ENCODE measurements at regions not wholly inside any gene's neighbourhood (a gene's known extent, or its start where the extent isn't known, plus 50 kb on each side); places are given as distances from the start of the nearest gene placed in this dataset.

DNA sequence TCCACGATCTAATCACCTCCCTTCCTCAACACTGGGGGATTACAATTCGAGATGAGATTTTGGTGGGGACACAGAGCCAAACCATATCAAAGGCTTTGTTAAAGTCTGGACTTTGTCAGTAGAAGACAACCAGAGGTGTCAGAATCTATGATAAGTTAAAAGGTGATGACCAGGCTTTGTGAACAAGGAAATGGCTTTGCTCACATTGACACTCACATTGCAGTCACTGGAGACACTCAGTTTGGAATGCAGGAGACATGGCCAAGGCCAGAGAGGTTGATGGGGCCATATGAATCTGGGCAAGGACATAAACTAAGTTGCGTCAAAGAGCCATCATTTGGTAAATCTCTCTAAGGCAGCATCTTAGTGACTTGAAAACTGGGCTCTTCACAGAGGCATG is 678.2 kb upstream of the FSHR start:
- intact Hi-C loops (cut with DNase I; ENCODE audit: low total_unique reads), result no loop called here
- no peak for TF ChIP-seq POLR2AphosphoS5 (IDR thresholded peaks at IDR 0.05)
- no peaks in the 10 kb centered on the region for H3K27me3 ChIP-seq
- H3K36me3 ChIP-seq, result no peaks in the 10 kb centered on the region
- no peak overlapping the region for H3K4me3 ChIP-seq
- H3K4me1 ChIP-seq, result no peaks in the 10 kb centered on the region
- no peaks in the 10 kb centered on the region for H3K9me3 ChIP-seq
- no peak for DNase-seq (ENCODE audit: low spot score in 2 of 2)
- H3K27ac ChIP-seq, result no peak overlapping the region

DNA sequence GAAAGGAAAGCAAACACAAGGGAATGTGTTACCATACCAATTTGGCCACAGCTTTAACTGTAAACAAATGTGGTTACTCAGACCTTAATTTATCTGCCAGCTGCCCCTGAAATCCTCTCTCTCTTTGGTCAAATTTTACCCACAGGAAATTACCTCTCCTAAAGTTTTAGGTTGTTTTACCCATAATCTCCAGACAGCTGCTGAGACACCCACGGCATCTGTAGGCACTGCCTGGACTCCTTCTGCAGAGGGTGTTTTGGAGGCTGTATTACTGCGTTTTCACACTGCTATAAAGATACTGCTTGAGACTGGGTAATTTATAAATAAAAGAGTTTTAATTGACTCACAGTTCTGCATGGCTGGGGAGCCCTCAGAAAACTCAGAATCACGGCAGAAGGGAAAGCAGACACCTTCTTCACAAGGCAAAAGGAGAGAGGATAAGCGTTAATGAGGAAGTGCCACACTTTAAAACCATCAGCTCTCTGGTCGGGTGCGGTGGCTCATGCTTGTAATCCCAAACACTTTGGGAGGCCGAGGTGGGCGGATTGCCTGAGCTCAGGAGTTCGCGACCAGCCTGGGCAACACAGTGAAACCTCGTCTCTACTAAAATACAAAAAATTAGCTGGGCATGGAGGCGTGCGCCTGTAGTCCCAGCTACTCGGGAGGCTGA is 677.5 kb upstream of the FSHR start:
- H3K27ac ChIP-seq, result peak overlapping the region in 1 of 2 donors; percentile 12
- no peak for DNase-seq (ENCODE audit: low spot score in 2 of 2)
- no peaks in the 10 kb centered on the region for H3K36me3 ChIP-seq
- no peak overlapping the region for H3K4me3 ChIP-seq
- intact Hi-C loops (cut with DNase I; ENCODE audit: low total_unique reads), result no loop called here
- H3K4me1 ChIP-seq, result no peaks in the 10 kb centered on the region
- TF ChIP-seq POLR2A (IDR thresholded peaks at IDR 0.05), result no peak
- no peaks in the 10 kb centered on the region for H3K9me3 ChIP-seq
- no peaks in the 10 kb centered on the region for H3K27me3 ChIP-seq

DNA sequence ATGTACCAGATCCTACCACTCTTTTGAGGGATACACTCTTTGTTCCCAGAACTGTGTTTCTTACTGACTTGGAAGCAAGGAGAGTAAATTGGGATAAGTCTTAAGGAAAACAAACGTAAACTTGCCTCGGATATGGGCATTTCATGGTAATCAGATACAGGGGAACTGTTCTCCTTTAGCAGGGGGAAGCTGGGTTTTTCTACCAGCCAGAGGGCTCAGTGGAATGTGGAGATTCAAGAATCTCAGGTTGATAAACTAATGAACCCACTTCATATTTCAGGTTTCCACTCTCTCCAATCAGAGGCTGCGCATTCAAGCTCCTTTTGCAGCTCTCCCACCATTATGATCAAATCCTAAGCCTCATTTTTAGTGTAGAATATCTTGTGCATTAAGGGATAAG is 676.5 kb upstream of the FSHR start:
- H3K27me3 ChIP-seq, result no peaks in the 10 kb centered on the region
- no peaks in the 10 kb centered on the region for H3K9me3 ChIP-seq
- H3K4me1 ChIP-seq, result no peaks in the 10 kb centered on the region
- H3K27ac ChIP-seq, result no peak overlapping the region
- no peak overlapping the region for H3K4me3 ChIP-seq
- no peak for DNase-seq (ENCODE audit: low spot score in 2 of 2)
- H3K36me3 ChIP-seq, result no peaks in the 10 kb centered on the region
- TF ChIP-seq, protein P1, sequence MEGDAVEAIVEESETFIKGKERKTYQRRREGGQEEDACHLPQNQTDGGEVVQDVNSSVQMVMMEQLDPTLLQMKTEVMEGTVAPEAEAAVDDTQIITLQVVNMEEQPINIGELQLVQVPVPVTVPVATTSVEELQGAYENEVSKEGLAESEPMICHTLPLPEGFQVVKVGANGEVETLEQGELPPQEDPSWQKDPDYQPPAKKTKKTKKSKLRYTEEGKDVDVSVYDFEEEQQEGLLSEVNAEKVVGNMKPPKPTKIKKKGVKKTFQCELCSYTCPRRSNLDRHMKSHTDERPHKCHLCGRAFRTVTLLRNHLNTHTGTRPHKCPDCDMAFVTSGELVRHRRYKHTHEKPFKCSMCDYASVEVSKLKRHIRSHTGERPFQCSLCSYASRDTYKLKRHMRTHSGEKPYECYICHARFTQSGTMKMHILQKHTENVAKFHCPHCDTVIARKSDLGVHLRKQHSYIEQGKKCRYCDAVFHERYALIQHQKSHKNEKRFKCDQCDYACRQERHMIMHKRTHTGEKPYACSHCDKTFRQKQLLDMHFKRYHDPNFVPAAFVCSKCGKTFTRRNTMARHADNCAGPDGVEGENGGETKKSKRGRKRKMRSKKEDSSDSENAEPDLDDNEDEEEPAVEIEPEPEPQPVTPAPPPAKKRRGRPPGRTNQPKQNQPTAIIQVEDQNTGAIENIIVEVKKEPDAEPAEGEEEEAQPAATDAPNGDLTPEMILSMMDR (IDR thresholded peaks at IDR 0.05), result no peak
- no peak for TF ChIP-seq POLR2AphosphoS5 (IDR thresholded peaks at IDR 0.05)
- no peak for TF ChIP-seq POLR2A (IDR thresholded peaks at IDR 0.05)
- intact Hi-C loops (cut with DNase I; ENCODE audit: low total_unique reads), result no loop called here

DNA sequence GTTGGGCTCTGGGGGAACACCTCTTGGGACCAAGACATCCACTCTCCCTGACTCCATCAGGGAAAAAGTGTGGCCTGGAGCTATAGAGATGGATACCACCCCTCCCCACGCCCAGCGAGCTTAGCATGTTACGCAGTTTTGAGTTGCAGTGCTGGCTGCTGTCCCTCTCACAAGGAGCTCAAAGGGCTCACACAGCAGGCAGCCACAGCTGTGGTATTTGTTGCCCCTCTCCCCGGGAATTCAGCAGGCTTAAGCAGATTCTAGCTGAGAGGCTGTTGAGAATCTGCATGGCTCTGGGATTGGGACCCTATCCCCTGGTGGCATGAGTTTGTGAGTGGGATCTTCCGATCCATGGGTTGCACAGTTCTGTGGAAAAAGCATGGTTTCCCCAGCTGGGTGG is 673.1 kb upstream of the FSHR start:
- H3K27ac ChIP-seq, result no peak overlapping the region
- H3K27me3 ChIP-seq, result no peaks in the 10 kb centered on the region
- no peak overlapping the region for H3K4me3 ChIP-seq
- no peaks in the 10 kb centered on the region for H3K4me1 ChIP-seq
- intact Hi-C loops (cut with DNase I; ENCODE audit: low total_unique reads), result no loop called here
- DNase-seq (ENCODE audit: low spot score in 2 of 2), result no peak
- peaks cover 7 to 19% of the 10 kb centered on the region in 2 donors for H3K9me3 ChIP-seq
- no peaks in the 10 kb centered on the region for H3K36me3 ChIP-seq
- TF ChIP-seq, protein P1 (IDR thresholded peaks at IDR 0.05), result no peak
- no peak for TF ChIP-seq POLR2A (IDR thresholded peaks at IDR 0.05)
- TF ChIP-seq POLR2AphosphoS5 (IDR thresholded peaks at IDR 0.05), result no peak

DNA sequence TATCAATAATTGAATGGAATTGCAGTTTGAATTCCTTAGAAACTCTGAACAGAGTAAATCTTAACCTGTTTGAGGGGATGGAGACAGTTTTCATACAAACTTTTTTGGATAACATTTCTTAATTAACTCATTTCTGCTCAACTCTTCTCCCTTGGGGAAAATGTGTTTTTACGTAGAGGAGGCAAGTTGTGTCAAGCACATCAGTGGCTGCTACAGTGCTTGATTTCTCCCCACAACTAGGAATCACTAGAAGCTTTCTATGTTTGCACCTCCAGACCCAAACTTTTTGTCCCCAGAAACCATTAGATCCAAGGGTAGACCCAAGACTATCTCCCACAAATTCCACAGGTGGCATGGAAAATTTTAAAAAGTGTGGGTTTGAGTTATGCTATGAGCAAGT is 658.9 kb upstream of the FSHR start:
- TF ChIP-seq POLR2A (IDR thresholded peaks at IDR 0.05) (no peak), POLR2AphosphoS5 (IDR thresholded peaks at IDR 0.05) (no peak)
- TF ChIP-seq, protein P1 (IDR thresholded peaks at IDR 0.05), result no peak

DNA sequence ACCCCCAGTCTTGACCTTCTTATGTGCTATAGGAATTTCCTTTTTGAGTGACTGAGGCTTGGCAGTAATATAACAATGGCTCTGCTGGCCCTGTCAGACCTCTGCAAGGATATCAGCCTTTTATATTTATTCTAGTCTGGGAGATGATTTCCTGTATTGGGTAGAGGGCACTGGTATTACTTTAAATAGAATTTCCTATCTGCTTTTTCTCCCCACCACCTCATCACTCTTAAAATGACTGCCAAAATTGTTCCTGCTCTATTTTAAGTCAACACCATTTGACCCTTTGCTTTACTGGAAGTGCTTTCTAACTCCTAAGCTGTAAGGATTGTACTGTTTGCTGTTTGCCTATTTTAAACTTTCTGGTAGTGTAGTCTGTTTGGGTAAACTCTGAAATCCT is 658.4 kb upstream of the FSHR start:
- Histone ChIP-seq H3K4me1 (no peaks in the 10 kb centered on the region), H3K27ac (no peak overlapping the region), H3K36me3 (no peaks in the 10 kb centered on the region), H3K4me3 (no peak overlapping the region), H3K27me3 (no peaks in the 10 kb centered on the region), H3K9me3 (no peaks in the 10 kb centered on the region)
- DNase-seq (ENCODE audit: low spot score in 2 of 2), result no peak
- intact Hi-C loops (cut with DNase I; ENCODE audit: low total_unique reads), result no loop called here
- TF ChIP-seq, protein P1 (IDR thresholded peaks at IDR 0.05), result no peak
- TF ChIP-seq POLR2A (IDR thresholded peaks at IDR 0.05), result no peak
- no peak for TF ChIP-seq POLR2AphosphoS5 (IDR thresholded peaks at IDR 0.05)

More for the DNA sequence above, 658.9 kb upstream of the FSHR start:
- H3K36me3 ChIP-seq, result no peaks in the 10 kb centered on the region
- no peaks in the 10 kb centered on the region for H3K4me1 ChIP-seq
- DNase-seq (ENCODE audit: low spot score in 2 of 2), result no peak
- H3K4me3 ChIP-seq, result no peak overlapping the region
- no peaks in the 10 kb centered on the region for H3K27me3 ChIP-seq
- intact Hi-C loops (cut with DNase I; ENCODE audit: low total_unique reads), result no loop called here
- H3K27ac ChIP-seq, result no peak overlapping the region
- no peaks in the 10 kb centered on the region for H3K9me3 ChIP-seq
